ENCODE measurements at regions not wholly inside any gene's neighbourhood (a gene's known extent, or its start where the extent isn't known, plus 50 kb on each side); places are given as distances from the start of the nearest gene placed in this dataset.

GRCh38 chr1:30184393-30185141 is 538.8 kb downstream of the MATN1 start:
- ChIA-PET POLR2A (no interaction called here), CTCF (no interaction called here)
- DNase-seq (ENCODE audit: extremely low spot score): no peak
- TF ChIP-seq CTCF (IDR thresholded peaks at IDR 0.05; ENCODE audit: control extremely low read depth, extremely low read depth, low read depth, missing control alignments): no peak

GRCh38 chr1:30183895-30184294 is 539.5 kb downstream of the MATN1 start:
- POLR2A ChIA-PET: no interaction called here
- no peak for TF ChIP-seq CTCF (IDR thresholded peaks at IDR 0.05; ENCODE audit: control extremely low read depth, extremely low read depth, low read depth, missing control alignments)
- no peak for DNase-seq (ENCODE audit: extremely low spot score)
- CTCF ChIA-PET: no interaction called here

- ChIA-PET POLR2A (no interaction called here), CTCF (no interaction called here)
- TF ChIP-seq CTCF (IDR thresholded peaks at IDR 0.05; ENCODE audit: control extremely low read depth, extremely low read depth, low read depth, missing control alignments): no peak
- DNase-seq (ENCODE audit: extremely low spot score): no peak
These were observed 540.4 kb downstream of the MATN1 start for GRCh38 chr1:30183006-30183405.

GRCh38 chr1:30179942-30180543 is 543.3 kb downstream of the MATN1 start:
- TF ChIP-seq CTCF (IDR thresholded peaks at IDR 0.05; ENCODE audit: control extremely low read depth, extremely low read depth, low read depth, missing control alignments): no peak
- ChIA-PET CTCF (no interaction called here), POLR2A (no interaction called here)
- DNase-seq (ENCODE audit: extremely low spot score): no peak

- DNase-seq (ENCODE audit: extremely low spot score): no peak
- ChIA-PET POLR2A (no interaction called here), CTCF (no interaction called here)
- TF ChIP-seq CTCF (IDR thresholded peaks at IDR 0.05; ENCODE audit: control extremely low read depth, extremely low read depth, low read depth, missing control alignments): no peak
These were observed 546.9 kb downstream of the MATN1 start for GRCh38 chr1:30176477-30176876.

- DNase-seq (ENCODE audit: extremely low spot score): no peak
- ChIA-PET POLR2A (no interaction called here), CTCF (no interaction called here)
- TF ChIP-seq CTCF (IDR thresholded peaks at IDR 0.05; ENCODE audit: control extremely low read depth, extremely low read depth, low read depth, missing control alignments): no peak
These were observed 548.9 kb downstream of the MATN1 start for GRCh38 chr1:30174499-30174898.

Measured in GM10248 (cell line).